ENCODE measurements at regions not wholly inside any gene's neighbourhood (a gene's known extent, or its start where the extent isn't known, plus 50 kb on each side); places are given as distances from the start of the nearest gene placed in this dataset.

DNA sequence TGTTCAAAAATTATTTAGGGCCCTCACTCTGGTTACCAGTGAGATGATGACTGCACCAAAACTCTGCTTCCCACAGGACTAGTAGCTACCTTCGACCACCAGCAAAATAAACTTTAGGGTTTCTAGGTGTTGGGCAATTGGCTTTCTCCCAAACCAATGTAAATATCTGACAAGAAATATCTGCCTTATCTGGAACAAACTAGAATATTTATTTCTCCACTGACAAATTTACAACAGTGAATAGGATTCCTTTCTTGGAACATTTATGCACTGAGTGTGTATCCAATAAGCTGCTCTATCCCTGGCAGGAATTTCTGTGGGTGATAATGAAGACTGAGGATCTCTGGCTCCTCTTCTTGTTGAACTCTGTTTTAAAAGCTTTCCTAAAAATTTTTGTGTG is 148.6 kb downstream of the SLC6A15 start:
- Mint-ChIP-seq H3K27ac (no peak overlapping the region), H3K9me3 (ENCODE audit: insufficient read depth) (no peaks in the 10 kb centered on the region), H3K4me1 (no peaks in the 10 kb centered on the region), H3K4me3 (no peak overlapping the region), H3K27me3 (no peaks in the 10 kb centered on the region)
- intact Hi-C loops (cut with micrococcal nuclease), result no loop called here
- Histone ChIP-seq H3K27ac (ENCODE audit: low read length in 2 of 2) (no peak overlapping the region), H2AFZ (ENCODE audit: insufficient read depth, low read depth, low read length, poor library complexity, severe bottlenecking) (no peak overlapping the region), H3K36me3 (replicated peaks in 1 of 2; ENCODE audit: control extremely low read depth in 1 of 2, control insufficient read depth in 1 of 2, extremely low read depth in 1 of 2, insufficient read depth in 2 of 2, low read length in 1 of 2) (no peaks in the 10 kb centered on the region), H3K79me2 (ENCODE audit: control insufficient read depth, insufficient read depth, low read length) (no peaks in the 10 kb centered on the region), H3K27me3 (replicated peaks in 1 of 4; ENCODE audit: control extremely low read depth in 1 of 4, control insufficient read depth in 3 of 4, insufficient read depth in 4 of 4, low read length in 3 of 4) (no peaks in the 10 kb centered on the region), H3K9ac (ENCODE audit: low read length) (no peak overlapping the region), H3K4me3 (ENCODE audit: control extremely low read depth in 1 of 5, extremely low read depth in 1 of 5, insufficient read depth in 1 of 5, low read depth in 2 of 5, low read length in 4 of 5) (no peak overlapping the region), H3K4me2 (replicated peaks; ENCODE audit: low read depth, low read length, poor library complexity, severe bottlenecking) (no peak overlapping the region), H3K9me3 (ENCODE audit: control extremely low read depth in 1 of 3, control insufficient read depth in 2 of 3, insufficient read depth in 1 of 3, low read length in 2 of 3) (no peaks in the 10 kb centered on the region), H3K4me1 (ENCODE audit: control insufficient read depth in 2 of 2, insufficient read depth in 2 of 2, low read length in 2 of 2) (no peaks in the 10 kb centered on the region), H4K20me1 (ENCODE audit: control insufficient read depth, insufficient read depth, low read length, poor library complexity, severe bottlenecking) (no peaks in the 10 kb centered on the region)
- TF ChIP-seq EZH2 (IDR thresholded peaks at IDR 0.05; ENCODE audit: borderline replicate concordance, insufficient read depth, low read depth, low read length, poor library complexity, severe bottlenecking), result no peak
- TF ChIP-seq, protein P1, sequence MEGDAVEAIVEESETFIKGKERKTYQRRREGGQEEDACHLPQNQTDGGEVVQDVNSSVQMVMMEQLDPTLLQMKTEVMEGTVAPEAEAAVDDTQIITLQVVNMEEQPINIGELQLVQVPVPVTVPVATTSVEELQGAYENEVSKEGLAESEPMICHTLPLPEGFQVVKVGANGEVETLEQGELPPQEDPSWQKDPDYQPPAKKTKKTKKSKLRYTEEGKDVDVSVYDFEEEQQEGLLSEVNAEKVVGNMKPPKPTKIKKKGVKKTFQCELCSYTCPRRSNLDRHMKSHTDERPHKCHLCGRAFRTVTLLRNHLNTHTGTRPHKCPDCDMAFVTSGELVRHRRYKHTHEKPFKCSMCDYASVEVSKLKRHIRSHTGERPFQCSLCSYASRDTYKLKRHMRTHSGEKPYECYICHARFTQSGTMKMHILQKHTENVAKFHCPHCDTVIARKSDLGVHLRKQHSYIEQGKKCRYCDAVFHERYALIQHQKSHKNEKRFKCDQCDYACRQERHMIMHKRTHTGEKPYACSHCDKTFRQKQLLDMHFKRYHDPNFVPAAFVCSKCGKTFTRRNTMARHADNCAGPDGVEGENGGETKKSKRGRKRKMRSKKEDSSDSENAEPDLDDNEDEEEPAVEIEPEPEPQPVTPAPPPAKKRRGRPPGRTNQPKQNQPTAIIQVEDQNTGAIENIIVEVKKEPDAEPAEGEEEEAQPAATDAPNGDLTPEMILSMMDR (IDR thresholded peaks at IDR 0.05), result no peak
- CTCF ChIA-PET, result no interaction called here
- no CpG with 5 or more reads among the region's 1 CpG for WGBS (ENCODE audit: insufficient coverage)
- no peak for ATAC-seq (ENCODE audit: low read depth)
- POLR2A ChIA-PET, result no interaction called here
- DNase-seq, result no peak

DNA sequence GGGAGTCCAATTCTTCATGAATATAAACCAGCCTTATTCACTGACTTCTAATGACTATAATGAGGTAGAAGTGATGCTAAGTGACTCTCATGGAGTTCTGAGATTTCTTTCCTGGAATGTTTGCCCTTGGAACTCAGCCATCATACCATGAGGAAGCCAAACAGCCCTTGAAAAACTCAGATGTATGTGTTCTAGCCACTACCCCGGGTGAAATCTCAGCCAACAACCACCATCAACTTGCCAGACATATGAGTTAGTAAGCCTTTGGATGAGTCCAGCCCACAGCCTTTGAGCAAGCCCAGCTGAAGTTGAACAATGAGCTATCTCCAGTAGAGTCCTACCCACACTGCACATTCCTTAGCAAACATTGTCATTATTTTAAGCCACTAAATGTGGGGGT is 149.5 kb downstream of the SLC6A15 start:
- no peaks in the 10 kb centered on the region for H3K9me3 Mint-ChIP-seq (ENCODE audit: insufficient read depth)
- WGBS (ENCODE audit: insufficient coverage), result 71% methylated on average over 1 of the region's 1 CpG

More for the DNA sequence above, 149.5 kb downstream of the SLC6A15 start:
- Mint-ChIP-seq H3K4me1 (no peaks in the 10 kb centered on the region), H3K27me3 (no peaks in the 10 kb centered on the region), H3K27ac (no peak overlapping the region), H3K4me3 (no peak overlapping the region)
- CTCF ChIA-PET, result no interaction called here
- no peak overlapping the region for H3K4me3 ChIP-seq (ENCODE audit: control extremely low read depth in 1 of 5, extremely low read depth in 1 of 5, insufficient read depth in 1 of 5, low read depth in 2 of 5, low read length in 4 of 5)
- H3K27me3 ChIP-seq (replicated peaks in 1 of 4; ENCODE audit: control extremely low read depth in 1 of 4, control insufficient read depth in 3 of 4, insufficient read depth in 4 of 4, low read length in 3 of 4), result no peaks in the 10 kb centered on the region
- H4K20me1 ChIP-seq (ENCODE audit: control insufficient read depth, insufficient read depth, low read length, poor library complexity, severe bottlenecking), result no peaks in the 10 kb centered on the region
- H3K9ac ChIP-seq (ENCODE audit: low read length), result no peak overlapping the region
- no peaks in the 10 kb centered on the region for H3K4me1 ChIP-seq (ENCODE audit: control insufficient read depth in 2 of 2, insufficient read depth in 2 of 2, low read length in 2 of 2)
- no peak for TF ChIP-seq EZH2 (IDR thresholded peaks at IDR 0.05; ENCODE audit: borderline replicate concordance, insufficient read depth, low read depth, low read length, poor library complexity, severe bottlenecking)
- TF ChIP-seq, protein P1 (IDR thresholded peaks at IDR 0.05), result no peak
- POLR2A ChIA-PET, result no interaction called here
- no peak overlapping the region for H3K4me2 ChIP-seq (replicated peaks; ENCODE audit: low read depth, low read length, poor library complexity, severe bottlenecking)
- intact Hi-C loops (cut with micrococcal nuclease), result no loop called here
- no peaks in the 10 kb centered on the region for H3K79me2 ChIP-seq (ENCODE audit: control insufficient read depth, insufficient read depth, low read length)
- H2AFZ ChIP-seq (ENCODE audit: insufficient read depth, low read depth, low read length, poor library complexity, severe bottlenecking), result no peak overlapping the region
- no peaks in the 10 kb centered on the region for H3K36me3 ChIP-seq (replicated peaks in 1 of 2; ENCODE audit: control extremely low read depth in 1 of 2, control insufficient read depth in 1 of 2, extremely low read depth in 1 of 2, insufficient read depth in 2 of 2, low read length in 1 of 2)
- no peak for ATAC-seq (ENCODE audit: low read depth)
- DNase-seq, result no peak
- H3K27ac ChIP-seq (ENCODE audit: low read length in 2 of 2), result no peak overlapping the region
- no peaks in the 10 kb centered on the region for H3K9me3 ChIP-seq (ENCODE audit: control extremely low read depth in 1 of 3, control insufficient read depth in 2 of 3, insufficient read depth in 1 of 3, low read length in 2 of 3)

Measured in B cell (primary cell).